Spleen (tissue), 11 donors: ENCODE measurements at regions not wholly inside any gene's neighbourhood (a gene's known extent, or its start where the extent isn't known, plus 50 kb on each side); places are given as distances from the start of the nearest gene placed in this dataset.

ENCODE experiments used
- DNase-seq: peaks from one replicate; pipeline ENCODE4 v3.0.0-alpha.2; 2020
- H3K27ac ChIP-seq, 8 donors: fragments of 200-600 bp; sonication (generic) in 7 of 8; 1 replicate in 4 of 8; 2 replicates in 4 of 8; pipeline versions ENCODE4 v1.5.0 to v1.8.0; 2016 to 2021; ENCODE audit warnings: inconsistent platforms in 4 of 8, mild to moderate bottlenecking in 4 of 8, moderate library complexity in 1 of 8
- H3K27me3 ChIP-seq, 7 donors: fragments of 200-600 bp; sonication (generic) in 6 of 7; replicated peaks in 1 of 7; 1 replicate in 4 of 7; 2 replicates in 3 of 7; pipeline versions ENCODE4 v1.5.0 to v1.8.0; 2016 to 2021; ENCODE audit warnings: inconsistent platforms in 3 of 7, mild to moderate bottlenecking in 1 of 7
- H3K36me3 ChIP-seq, 6 donors: fragments of 200-600 bp; sonication (generic) in 5 of 6; 1 replicate in 4 of 6; 2 replicates in 2 of 6; pipeline versions ENCODE4 v1.5.0 to v1.8.0; 2016 to 2021; ENCODE audit warnings: inconsistent platforms in 2 of 6
- H3K4me1 ChIP-seq, 6 donors: fragments of 200-600 bp; sonication (generic) in 5 of 6; 1 replicate in 3 of 6; 2 replicates in 3 of 6; pipeline versions ENCODE4 v1.5.0 to v1.8.0; 2016 to 2021; ENCODE audit warnings: inconsistent platforms in 3 of 6
- H3K4me3 ChIP-seq, 8 donors: fragments of 200-600 bp; sonication (generic) in 7 of 8; 1 replicate in 4 of 8; 2 replicates in 4 of 8; pipeline versions ENCODE4 v1.5.0 to v1.8.0; 2016 to 2021; ENCODE audit warnings: inconsistent platforms in 4 of 8, mild to moderate bottlenecking in 4 of 8, moderate library complexity in 2 of 8
- H3K9me3 ChIP-seq, 8 donors: fragments of 200-600 bp; sonication (generic) in 7 of 8; 1 replicate in 4 of 8; 2 replicates in 4 of 8; pipeline versions ENCODE4 v1.5.0 to v1.8.0; 2016 to 2021; ENCODE audit warnings: inconsistent platforms in 4 of 8
- POLR2A ChIP-seq, 3 donors: fragments of 450-650 bp; IDR thresholded peaks; one replicate each; pipeline ENCODE4 v1.5.1; 2017; ENCODE audit warnings: antibody characterized with exemption in 3 of 3, mild to moderate bottlenecking in 1 of 3
- POLR2AphosphoS5 ChIP-seq, 3 donors: sonication (generic); formaldehyde crosslinking; IDR thresholded peaks; one replicate each; pipeline ENCODE4 v1.5.1; 2017; ENCODE audit warnings: antibody characterized with exemption in 3 of 3
- WGBS, 5 donors: extraction: QIAGEN DNeasy Blood & Tissue Kit in 3 of 5; methylation state at CpG; one replicate each; pipeline versions ENCODE4 v1.1.5 to v1.1.7; 2013 to 2018; 5-methylcytosine and 5-hydroxymethylcytosine counted together
- intact Hi-C: fragments of 100-400 bp; cut with DNase I; formaldehyde crosslinking; loops from one replicate; pipeline ENCODE4 v1.15.0; 2023; ENCODE audit warnings: low total_unique reads
- TF ChIP-seq, protein P1 (sequence below), 11 experiments: fragments of 200-600 bp in 7 of 11; fragments of 450-650 bp in 4 of 11; sonication (generic) in 4 of 11; IDR thresholded peaks in 8 of 11; conservative IDR thresholded peaks in 3 of 11; 1 replicate in 7 of 11; 2 replicates in 4 of 11; pipeline versions ENCODE4 v1.4.0 to v1.8.0; 2016 to 2021; ENCODE audit warnings: antibody characterized with exemption in 11 of 11, inconsistent platforms in 4 of 11, mild to moderate bottlenecking in 1 of 11
- donor health status: healthy with polysubstance abuse.
- donor health status: DM: no; HTN: no; CAD: no; lungs with moderate emphysema.
- donor health status: DM: no; HTN: no; CAD: no.
- donor health status: Bipolar disorder and iron deficiency.
- donor health status: healthy.
- donor health status: DM: no; HTN: no; CAD: no.
- donor health status: DM: yes; HTN: yes; CAD: no.

DNA sequence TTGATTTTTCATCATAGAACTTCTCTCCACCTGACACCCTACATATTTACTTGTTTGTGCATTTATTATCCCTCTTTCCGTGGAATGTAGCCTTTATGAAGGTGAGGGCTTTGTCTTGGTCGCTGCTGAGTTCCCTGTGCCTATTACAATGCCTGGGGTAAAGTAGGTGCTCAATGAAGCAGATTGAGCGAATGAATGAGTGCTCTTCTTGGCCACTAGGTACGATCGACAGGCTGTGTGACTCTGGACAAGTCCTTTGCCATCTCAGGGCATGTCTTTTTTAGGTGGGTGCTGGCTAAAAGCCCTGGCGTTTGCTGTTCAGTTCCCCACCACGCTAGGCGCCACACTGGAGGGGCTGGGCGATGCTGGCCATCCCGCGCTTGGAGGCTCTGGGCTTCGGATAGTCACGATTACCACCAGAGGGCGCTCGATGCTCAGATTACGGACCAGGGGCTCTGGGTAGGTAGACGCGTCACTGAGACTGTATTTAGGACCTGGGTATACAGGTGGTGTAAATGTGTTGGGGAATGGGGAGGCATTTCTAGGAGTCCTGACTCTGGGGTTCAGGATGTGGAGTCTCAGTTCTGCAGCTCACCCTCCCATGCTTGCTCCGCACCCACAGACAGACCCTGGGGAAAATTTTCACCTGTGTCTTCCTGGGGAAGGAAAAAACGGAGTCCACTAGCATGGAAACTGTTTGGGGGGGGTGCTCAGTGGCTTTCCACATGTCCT lies 71.0 kb upstream of the CSF3R start:
- no peak overlapping the region for H3K4me3 ChIP-seq
- no peak for TF ChIP-seq POLR2AphosphoS5 (IDR thresholded peaks at IDR 0.05)
- TF ChIP-seq, protein P1, sequence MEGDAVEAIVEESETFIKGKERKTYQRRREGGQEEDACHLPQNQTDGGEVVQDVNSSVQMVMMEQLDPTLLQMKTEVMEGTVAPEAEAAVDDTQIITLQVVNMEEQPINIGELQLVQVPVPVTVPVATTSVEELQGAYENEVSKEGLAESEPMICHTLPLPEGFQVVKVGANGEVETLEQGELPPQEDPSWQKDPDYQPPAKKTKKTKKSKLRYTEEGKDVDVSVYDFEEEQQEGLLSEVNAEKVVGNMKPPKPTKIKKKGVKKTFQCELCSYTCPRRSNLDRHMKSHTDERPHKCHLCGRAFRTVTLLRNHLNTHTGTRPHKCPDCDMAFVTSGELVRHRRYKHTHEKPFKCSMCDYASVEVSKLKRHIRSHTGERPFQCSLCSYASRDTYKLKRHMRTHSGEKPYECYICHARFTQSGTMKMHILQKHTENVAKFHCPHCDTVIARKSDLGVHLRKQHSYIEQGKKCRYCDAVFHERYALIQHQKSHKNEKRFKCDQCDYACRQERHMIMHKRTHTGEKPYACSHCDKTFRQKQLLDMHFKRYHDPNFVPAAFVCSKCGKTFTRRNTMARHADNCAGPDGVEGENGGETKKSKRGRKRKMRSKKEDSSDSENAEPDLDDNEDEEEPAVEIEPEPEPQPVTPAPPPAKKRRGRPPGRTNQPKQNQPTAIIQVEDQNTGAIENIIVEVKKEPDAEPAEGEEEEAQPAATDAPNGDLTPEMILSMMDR (IDR thresholded peaks at IDR 0.05 in 8 of 11, conservative IDR thresholded peaks at IDR 0.05 in 3 of 11), result peak; percentile 19 to 84 (median 56)
- no peaks in the 10 kb centered on the region for H3K36me3 ChIP-seq
- no peak overlapping the region for H3K27ac ChIP-seq
- WGBS, 5 donors, result 17 to 37% (median 19%) methylated on average over 9 to 20 of the region's 20 CpGs
- H3K9me3 ChIP-seq, result no peaks in the 10 kb centered on the region
- H3K4me1 ChIP-seq, result no peaks in the 10 kb centered on the region
- DNase-seq, result peak; percentile 89
- peaks cover 0 to 52% (median 20%) of the 10 kb centered on the region in 7 donors for H3K27me3 ChIP-seq
- intact Hi-C loops, result loop anchor here (10.0 kb wide), 1 partner anchor 881 kb away; no protein-coding TSS in a partner anchor

GRCh38 chr1:36542962-36543515 lies 60.3 kb upstream of the CSF3R start:
- no peak for DNase-seq
- Histone ChIP-seq H3K27ac (no peak overlapping the region), H3K4me1 (no peaks in the 10 kb centered on the region), H3K36me3 (no peaks in the 10 kb centered on the region), H3K9me3 (no peaks in the 10 kb centered on the region), H3K27me3 (peaks cover 0 to 44% (median 0%) of the 10 kb centered on the region in 7 donors), H3K4me3 (no peak overlapping the region)
- intact Hi-C loops, result no loop called here
- TF ChIP-seq, protein P1 (IDR thresholded peaks at IDR 0.05 in 8 of 11, conservative IDR thresholded peaks at IDR 0.05 in 3 of 11), result no peak
- TF ChIP-seq POLR2A (IDR thresholded peaks at IDR 0.05) (no peak), POLR2AphosphoS5 (IDR thresholded peaks at IDR 0.05) (no peak)
- 55 to 76% (median 56%) methylated on average over 6 of the region's 6 CpGs for WGBS, 5 donors

DNA sequence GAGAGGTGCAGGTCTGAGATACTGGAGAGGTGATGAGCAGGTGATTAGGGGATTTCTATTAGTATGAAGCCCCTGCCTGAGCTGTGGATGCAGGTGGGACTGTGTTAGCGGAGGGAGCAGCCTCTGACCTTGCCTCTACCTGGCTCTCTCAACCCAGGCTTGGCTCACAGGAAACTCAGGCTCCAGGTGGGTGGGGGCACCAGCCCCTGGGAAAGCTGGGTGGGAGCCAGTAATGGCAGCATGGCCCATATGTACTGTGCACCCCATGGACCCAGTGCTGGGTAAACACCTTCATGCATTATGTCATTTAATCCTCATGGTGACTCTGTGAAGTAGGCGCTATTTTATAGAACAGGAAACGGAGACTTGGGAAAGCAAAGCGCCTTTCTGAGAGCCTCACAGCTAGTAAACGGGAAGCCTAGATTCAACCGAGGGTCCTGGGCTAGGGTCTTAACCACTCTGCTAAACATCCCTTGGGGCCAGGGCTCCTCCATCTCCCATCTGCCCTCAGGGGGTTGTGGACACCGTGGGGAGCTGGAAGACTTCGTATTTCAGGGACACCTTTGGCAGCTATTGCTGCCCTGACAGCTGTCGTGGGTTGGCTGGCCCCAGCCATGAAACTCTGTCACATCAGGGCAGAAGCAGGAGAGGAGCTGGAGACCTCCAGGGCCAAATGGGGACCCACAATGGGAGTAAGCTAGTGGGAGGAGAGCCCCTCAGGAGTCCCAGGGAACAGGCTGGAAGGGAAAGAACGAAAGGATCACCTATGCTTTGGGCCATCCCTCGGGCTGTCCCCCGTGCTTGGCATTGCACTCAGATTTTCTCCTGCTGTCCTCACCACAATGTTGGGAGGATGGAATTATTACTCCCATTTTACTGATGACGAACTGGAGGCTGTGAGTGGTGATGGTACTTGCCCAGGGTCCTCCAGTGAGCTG lies 59.6 kb upstream of the CSF3R start:
- no peak overlapping the region for H3K27ac ChIP-seq
- H3K27me3 ChIP-seq, result peaks cover 0 to 44% (median 0%) of the 10 kb centered on the region in 7 donors
- TF ChIP-seq POLR2AphosphoS5 (IDR thresholded peaks at IDR 0.05), result no peak
- TF ChIP-seq, protein P1 (IDR thresholded peaks at IDR 0.05 in 8 of 11, conservative IDR thresholded peaks at IDR 0.05 in 3 of 11), result no peak
- no peak for TF ChIP-seq POLR2A (IDR thresholded peaks at IDR 0.05)
- no peaks in the 10 kb centered on the region for H3K4me1 ChIP-seq
- H3K9me3 ChIP-seq, result no peaks in the 10 kb centered on the region
- intact Hi-C loops, result no loop called here
- DNase-seq, result no peak
- H3K4me3 ChIP-seq, result no peak overlapping the region
- no peaks in the 10 kb centered on the region for H3K36me3 ChIP-seq
- 56 to 62% (median 59%) methylated on average over 11 to 13 of the region's 13 CpGs for WGBS, 5 donors
